ENCODE measurements at regions not wholly inside any gene's neighbourhood (a gene's known extent, or its start where the extent isn't known, plus 50 kb on each side); places are given as distances from the start of the nearest gene placed in this dataset.
"Not testable (repeated sequence)": the region's sequence is repeated elsewhere in the genome, so short reads cannot be mapped to it uniquely, and the experiment has no call there.

DNA sequence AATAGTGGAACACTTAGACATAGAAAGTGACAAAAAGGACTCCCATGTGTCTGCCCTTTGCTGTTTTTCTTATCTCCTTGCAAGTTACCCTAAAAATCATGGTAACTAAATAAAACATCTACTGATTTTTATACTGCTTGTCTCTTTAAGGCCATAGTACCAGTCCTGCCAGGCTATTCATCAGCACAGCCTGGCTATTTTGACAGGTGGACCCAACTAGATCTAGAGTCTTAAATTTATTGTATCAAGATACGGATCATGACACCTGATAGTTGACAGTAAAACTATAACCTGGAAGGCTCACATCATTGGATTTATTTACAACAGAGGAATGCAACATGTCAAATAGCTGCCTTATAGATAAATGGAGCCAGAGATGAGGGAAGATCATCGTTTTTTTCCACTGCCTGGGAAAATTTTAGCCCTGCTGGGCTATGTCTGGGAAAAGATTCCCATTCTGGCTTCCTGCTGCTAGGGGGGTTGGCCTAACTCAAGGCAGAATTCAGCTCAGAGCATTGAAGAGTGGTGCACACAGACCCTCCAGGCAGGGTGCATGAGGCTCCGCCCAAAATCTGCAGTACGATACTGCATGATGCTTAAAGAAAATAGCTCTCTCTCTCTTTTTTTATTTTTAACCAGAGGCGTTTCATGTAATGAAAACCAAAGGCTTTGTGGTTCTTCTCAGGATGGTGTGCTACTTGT lies 292.0 kb upstream of the FZD8 start:
- Histone ChIP-seq H3K27me3 (ENCODE audit: control insufficient read depth in 2 of 2, insufficient read depth in 2 of 2, low read length in 2 of 2) (no peaks in the 10 kb centered on the region), H3K9ac (ENCODE audit: low read depth in 1 of 2, low read length in 2 of 2) (no peak overlapping the region), H3K9me3 (ENCODE audit: control insufficient read depth in 2 of 2, low read length in 2 of 2) (no peaks in the 10 kb centered on the region), H3K4me1 (ENCODE audit: control insufficient read depth in 2 of 2, insufficient read depth in 2 of 2, low read length in 2 of 2) (peaks cover 3% of the 10 kb centered on the region in 2 donors), H3K4me3 (ENCODE audit: low read length in 2 of 2) (no peak overlapping the region), H3K27ac (ENCODE audit: low read depth in 2 of 2, low read length in 2 of 2) (no peak overlapping the region), H3K36me3 (ENCODE audit: control insufficient read depth in 2 of 2, insufficient read depth in 2 of 2, low read length in 2 of 2) (no peaks in the 10 kb centered on the region)

DNA sequence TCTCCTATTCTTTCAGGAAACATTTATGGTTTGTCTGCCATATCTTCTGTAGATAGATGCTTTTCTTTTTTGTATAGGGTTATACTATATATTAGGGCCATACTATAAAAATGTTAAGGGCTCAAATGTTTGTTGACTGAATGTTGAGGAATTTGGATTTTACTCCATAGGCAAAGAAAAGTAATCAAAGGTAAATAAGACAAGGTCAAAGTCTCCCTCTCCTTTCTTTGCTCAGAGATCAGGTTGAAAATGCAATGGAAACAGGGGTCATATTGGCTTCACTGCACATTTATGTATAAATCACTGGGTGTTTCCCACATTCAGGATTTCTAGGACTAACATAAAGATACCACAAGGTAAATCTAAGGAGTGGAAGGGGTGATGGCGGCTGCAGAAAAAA lies 291.4 kb upstream of the FZD8 start:
- Histone ChIP-seq H3K27ac (ENCODE audit: low read depth in 2 of 2, low read length in 2 of 2) (no peak overlapping the region), H3K4me1 (ENCODE audit: control insufficient read depth in 2 of 2, insufficient read depth in 2 of 2, low read length in 2 of 2) (peaks cover 3% of the 10 kb centered on the region in 2 donors), H3K9ac (ENCODE audit: low read depth in 1 of 2, low read length in 2 of 2) (no peak overlapping the region), H3K9me3 (ENCODE audit: control insufficient read depth in 2 of 2, low read length in 2 of 2) (no peaks in the 10 kb centered on the region), H3K36me3 (ENCODE audit: control insufficient read depth in 2 of 2, insufficient read depth in 2 of 2, low read length in 2 of 2) (no peaks in the 10 kb centered on the region), H3K27me3 (ENCODE audit: control insufficient read depth in 2 of 2, insufficient read depth in 2 of 2, low read length in 2 of 2) (no peaks in the 10 kb centered on the region), H3K4me3 (ENCODE audit: low read length in 2 of 2) (no peak overlapping the region)

DNA sequence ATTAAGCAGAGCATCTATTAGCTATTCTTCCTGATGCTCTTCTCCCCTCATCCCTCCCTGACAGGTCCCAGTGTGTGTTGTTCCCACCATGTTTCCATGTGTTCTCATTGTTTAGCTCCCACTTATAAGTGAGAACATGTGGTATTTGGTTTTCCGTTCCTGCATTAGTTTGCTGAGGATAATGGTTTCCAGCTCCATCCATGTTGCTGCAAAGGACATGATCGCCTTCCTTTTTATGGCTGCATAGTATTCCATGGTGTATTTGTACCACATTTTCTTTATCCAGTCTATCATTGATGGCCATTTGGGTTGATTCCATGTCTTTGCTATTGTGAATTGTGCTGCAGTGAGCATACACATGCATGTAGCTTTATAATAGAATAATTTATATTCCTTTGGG lies 287.9 kb upstream of the FZD8 start:
- not testable (repeated sequence) for H3K9ac ChIP-seq (ENCODE audit: low read depth in 1 of 2, low read length in 2 of 2); H3K27me3 ChIP-seq (ENCODE audit: control insufficient read depth in 2 of 2, insufficient read depth in 2 of 2, low read length in 2 of 2); H3K36me3 ChIP-seq (ENCODE audit: control insufficient read depth in 2 of 2, insufficient read depth in 2 of 2, low read length in 2 of 2); H3K27ac ChIP-seq (ENCODE audit: low read depth in 2 of 2, low read length in 2 of 2); H3K4me3 ChIP-seq (ENCODE audit: low read length in 2 of 2); H3K9me3 ChIP-seq (ENCODE audit: control insufficient read depth in 2 of 2, low read length in 2 of 2); H3K4me1 ChIP-seq (ENCODE audit: control insufficient read depth in 2 of 2, insufficient read depth in 2 of 2, low read length in 2 of 2)

DNA sequence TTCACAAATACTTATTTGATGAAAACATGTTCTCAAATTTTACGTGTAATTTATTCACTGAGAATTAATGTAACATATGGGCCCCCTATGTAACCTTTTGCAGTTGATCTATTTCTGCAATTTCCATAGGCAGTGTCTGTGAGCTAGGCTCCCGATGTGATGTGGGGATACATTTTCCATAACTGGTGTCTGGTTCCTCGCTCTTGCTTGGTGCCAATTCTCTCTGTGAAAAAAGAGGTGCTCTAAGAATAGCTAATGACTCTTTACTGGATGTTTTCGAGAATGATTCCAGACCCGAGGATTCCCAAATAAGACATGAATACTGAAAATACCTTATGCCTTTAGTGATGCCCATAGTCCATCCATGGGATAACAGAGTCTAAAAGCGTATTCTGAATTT lies 286.7 kb upstream of the FZD8 start:
- no peak overlapping the region for H3K9ac ChIP-seq (ENCODE audit: low read depth in 1 of 2, low read length in 2 of 2)
- H3K4me3 ChIP-seq (ENCODE audit: low read length in 2 of 2) = no peak overlapping the region
- peaks cover 0 to under 1% of the 10 kb centered on the region in 2 donors for H3K4me1 ChIP-seq (ENCODE audit: control insufficient read depth in 2 of 2, insufficient read depth in 2 of 2, low read length in 2 of 2)
- no peaks in the 10 kb centered on the region for H3K27me3 ChIP-seq (ENCODE audit: control insufficient read depth in 2 of 2, insufficient read depth in 2 of 2, low read length in 2 of 2)
- no peaks in the 10 kb centered on the region for H3K36me3 ChIP-seq (ENCODE audit: control insufficient read depth in 2 of 2, insufficient read depth in 2 of 2, low read length in 2 of 2)
- H3K9me3 ChIP-seq (ENCODE audit: control insufficient read depth in 2 of 2, low read length in 2 of 2) = no peaks in the 10 kb centered on the region
- no peak overlapping the region for H3K27ac ChIP-seq (ENCODE audit: low read depth in 2 of 2, low read length in 2 of 2)

DNA sequence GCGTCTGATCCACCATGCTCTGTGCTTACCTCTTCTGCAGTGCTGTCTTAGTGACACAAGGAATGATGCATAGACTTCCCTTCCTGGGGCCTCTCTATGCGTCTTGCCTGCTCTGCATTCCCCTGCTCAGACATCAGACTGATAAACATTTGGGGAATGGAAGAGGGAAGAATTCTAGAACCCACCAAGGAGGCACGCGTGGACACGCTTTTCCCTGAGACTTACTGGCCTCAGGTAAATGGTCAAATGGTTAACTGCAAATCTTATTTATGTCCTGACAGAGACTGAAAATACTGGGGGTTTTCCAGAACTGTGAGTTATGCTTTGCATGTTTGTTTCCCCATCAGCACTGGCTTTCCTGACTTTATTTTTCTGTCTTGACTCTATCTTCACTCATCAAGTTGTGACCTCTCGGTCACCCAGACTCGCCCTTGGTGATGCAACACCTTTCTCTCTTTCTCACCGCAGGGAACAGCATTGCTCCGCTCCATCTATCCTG lies 285.9 kb upstream of the FZD8 start:
- Histone ChIP-seq H3K36me3 (ENCODE audit: control insufficient read depth in 2 of 2, insufficient read depth in 2 of 2, low read length in 2 of 2) (no peaks in the 10 kb centered on the region), H3K9me3 (ENCODE audit: control insufficient read depth in 2 of 2, low read length in 2 of 2) (no peaks in the 10 kb centered on the region), H3K9ac (ENCODE audit: low read depth in 1 of 2, low read length in 2 of 2) (no peak overlapping the region), H3K4me3 (ENCODE audit: low read length in 2 of 2) (no peak overlapping the region), H3K27me3 (ENCODE audit: control insufficient read depth in 2 of 2, insufficient read depth in 2 of 2, low read length in 2 of 2) (no peaks in the 10 kb centered on the region), H3K27ac (ENCODE audit: low read depth in 2 of 2, low read length in 2 of 2) (no peak overlapping the region), H3K4me1 (ENCODE audit: control insufficient read depth in 2 of 2, insufficient read depth in 2 of 2, low read length in 2 of 2) (no peaks in the 10 kb centered on the region)

DNA sequence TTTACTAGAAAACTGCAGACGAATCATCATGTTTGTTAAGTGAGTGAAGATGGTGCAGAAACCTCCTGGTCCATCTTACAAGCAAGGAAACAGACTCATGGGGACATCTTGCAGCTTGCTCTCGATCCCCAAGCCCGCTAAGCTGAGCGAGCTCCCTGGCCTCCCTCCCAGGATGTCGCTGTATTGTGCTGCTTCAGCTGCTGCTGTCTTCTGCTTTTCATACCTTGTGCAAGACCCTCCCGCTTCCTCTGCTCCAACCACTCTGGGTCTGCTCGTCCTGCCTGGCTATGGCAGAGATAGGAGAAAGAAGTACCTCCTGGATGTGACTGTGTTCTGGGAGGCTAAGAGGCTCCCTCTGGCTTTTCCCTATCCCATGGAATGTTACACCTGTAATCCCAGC lies 285.2 kb upstream of the FZD8 start:
- H3K27me3 ChIP-seq (ENCODE audit: control insufficient read depth in 2 of 2, insufficient read depth in 2 of 2, low read length in 2 of 2) = no peaks in the 10 kb centered on the region
- no peak overlapping the region for H3K27ac ChIP-seq (ENCODE audit: low read depth in 2 of 2, low read length in 2 of 2)
- H3K4me1 ChIP-seq (ENCODE audit: control insufficient read depth in 2 of 2, insufficient read depth in 2 of 2, low read length in 2 of 2) = no peaks in the 10 kb centered on the region
- H3K9ac ChIP-seq (ENCODE audit: low read depth in 1 of 2, low read length in 2 of 2) = no peak overlapping the region
- no peaks in the 10 kb centered on the region for H3K9me3 ChIP-seq (ENCODE audit: control insufficient read depth in 2 of 2, low read length in 2 of 2)
- no peak overlapping the region for H3K4me3 ChIP-seq (ENCODE audit: low read length in 2 of 2)
- no peaks in the 10 kb centered on the region for H3K36me3 ChIP-seq (ENCODE audit: control insufficient read depth in 2 of 2, insufficient read depth in 2 of 2, low read length in 2 of 2)

DNA sequence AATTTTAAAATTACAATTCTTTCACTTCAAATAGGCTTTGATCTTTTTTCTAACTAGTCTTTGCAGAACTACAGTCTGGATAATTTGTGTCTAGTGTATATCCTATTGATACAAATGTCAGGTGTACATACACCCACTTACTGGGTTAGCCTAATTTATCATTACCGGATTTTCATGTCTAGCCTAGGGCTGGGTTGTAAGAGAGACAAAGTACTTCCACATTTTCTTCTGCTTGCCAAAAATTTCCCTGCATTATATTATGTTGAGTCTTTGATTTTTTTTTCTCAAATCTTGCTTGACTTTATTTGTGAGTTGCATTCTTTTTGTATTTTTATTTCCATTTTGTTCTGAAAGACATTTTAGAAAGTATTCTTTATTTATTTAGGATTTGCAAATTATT lies 284.8 kb upstream of the FZD8 start:
- H3K4me3 ChIP-seq (ENCODE audit: low read length in 2 of 2) = no peak overlapping the region
- no peak overlapping the region for H3K27ac ChIP-seq (ENCODE audit: low read depth in 2 of 2, low read length in 2 of 2)
- H3K27me3 ChIP-seq (ENCODE audit: control insufficient read depth in 2 of 2, insufficient read depth in 2 of 2, low read length in 2 of 2) = no peaks in the 10 kb centered on the region
- H3K36me3 ChIP-seq (ENCODE audit: control insufficient read depth in 2 of 2, insufficient read depth in 2 of 2, low read length in 2 of 2) = no peaks in the 10 kb centered on the region
- no peaks in the 10 kb centered on the region for H3K4me1 ChIP-seq (ENCODE audit: control insufficient read depth in 2 of 2, insufficient read depth in 2 of 2, low read length in 2 of 2)
- no peak overlapping the region for H3K9ac ChIP-seq (ENCODE audit: low read depth in 1 of 2, low read length in 2 of 2)
- no peaks in the 10 kb centered on the region for H3K9me3 ChIP-seq (ENCODE audit: control insufficient read depth in 2 of 2, low read length in 2 of 2)

DNA sequence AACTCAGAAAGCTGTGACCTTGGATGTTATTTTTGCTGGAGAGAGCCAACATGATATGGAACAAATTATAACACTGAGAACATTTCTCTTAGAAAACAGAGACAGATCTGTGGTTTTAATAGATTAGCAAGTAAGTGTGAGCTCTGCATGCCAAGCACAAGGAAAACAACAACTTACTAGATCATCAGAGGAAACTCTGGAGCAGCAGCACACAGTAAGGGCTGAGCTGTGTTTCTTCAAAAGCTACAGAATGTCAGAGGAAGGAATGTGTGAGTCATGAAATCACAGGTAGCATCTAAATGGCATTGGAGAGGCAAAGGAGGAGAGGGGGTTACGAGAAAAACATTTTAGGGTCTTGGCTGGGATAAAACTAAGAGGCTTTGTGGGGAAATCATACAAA lies 283.4 kb upstream of the FZD8 start:
- H3K36me3 ChIP-seq (ENCODE audit: control insufficient read depth in 2 of 2, insufficient read depth in 2 of 2, low read length in 2 of 2) = no peaks in the 10 kb centered on the region
- H3K27me3 ChIP-seq (ENCODE audit: control insufficient read depth in 2 of 2, insufficient read depth in 2 of 2, low read length in 2 of 2) = no peaks in the 10 kb centered on the region
- H3K9ac ChIP-seq (ENCODE audit: low read depth in 1 of 2, low read length in 2 of 2) = no peak overlapping the region
- H3K27ac ChIP-seq (ENCODE audit: low read depth in 2 of 2, low read length in 2 of 2) = no peak overlapping the region
- H3K4me3 ChIP-seq (ENCODE audit: low read length in 2 of 2) = no peak overlapping the region
- H3K9me3 ChIP-seq (ENCODE audit: control insufficient read depth in 2 of 2, low read length in 2 of 2) = no peaks in the 10 kb centered on the region
- H3K4me1 ChIP-seq (ENCODE audit: control insufficient read depth in 2 of 2, insufficient read depth in 2 of 2, low read length in 2 of 2) = no peaks in the 10 kb centered on the region

DNA sequence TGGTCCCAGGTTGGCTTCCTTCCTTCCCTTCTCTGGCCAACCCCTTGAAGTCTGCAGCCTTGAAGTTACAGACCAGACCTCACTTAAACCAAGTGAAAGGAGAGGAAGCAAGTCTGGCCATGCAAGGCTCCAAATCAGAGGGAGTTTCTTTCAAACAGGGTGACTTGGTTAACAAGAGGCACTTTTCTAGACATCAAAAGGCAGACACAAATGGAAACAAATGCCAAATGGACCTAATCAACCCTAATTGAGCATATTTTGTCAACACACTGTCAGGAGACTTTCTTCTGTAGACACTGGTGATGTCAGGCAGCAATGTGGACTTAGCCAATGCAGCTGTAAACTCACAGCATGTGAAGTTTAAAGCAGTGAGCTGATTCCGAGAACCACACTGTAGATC lies 282.7 kb upstream of the FZD8 start:
- no peak overlapping the region for H3K9ac ChIP-seq (ENCODE audit: low read depth in 1 of 2, low read length in 2 of 2)
- no peaks in the 10 kb centered on the region for H3K27me3 ChIP-seq (ENCODE audit: control insufficient read depth in 2 of 2, insufficient read depth in 2 of 2, low read length in 2 of 2)
- no peak overlapping the region for H3K4me3 ChIP-seq (ENCODE audit: low read length in 2 of 2)
- H3K4me1 ChIP-seq (ENCODE audit: control insufficient read depth in 2 of 2, insufficient read depth in 2 of 2, low read length in 2 of 2) = no peaks in the 10 kb centered on the region
- H3K27ac ChIP-seq (ENCODE audit: low read depth in 2 of 2, low read length in 2 of 2) = no peak overlapping the region
- H3K9me3 ChIP-seq (ENCODE audit: control insufficient read depth in 2 of 2, low read length in 2 of 2) = no peaks in the 10 kb centered on the region
- H3K36me3 ChIP-seq (ENCODE audit: control insufficient read depth in 2 of 2, insufficient read depth in 2 of 2, low read length in 2 of 2) = no peaks in the 10 kb centered on the region

DNA sequence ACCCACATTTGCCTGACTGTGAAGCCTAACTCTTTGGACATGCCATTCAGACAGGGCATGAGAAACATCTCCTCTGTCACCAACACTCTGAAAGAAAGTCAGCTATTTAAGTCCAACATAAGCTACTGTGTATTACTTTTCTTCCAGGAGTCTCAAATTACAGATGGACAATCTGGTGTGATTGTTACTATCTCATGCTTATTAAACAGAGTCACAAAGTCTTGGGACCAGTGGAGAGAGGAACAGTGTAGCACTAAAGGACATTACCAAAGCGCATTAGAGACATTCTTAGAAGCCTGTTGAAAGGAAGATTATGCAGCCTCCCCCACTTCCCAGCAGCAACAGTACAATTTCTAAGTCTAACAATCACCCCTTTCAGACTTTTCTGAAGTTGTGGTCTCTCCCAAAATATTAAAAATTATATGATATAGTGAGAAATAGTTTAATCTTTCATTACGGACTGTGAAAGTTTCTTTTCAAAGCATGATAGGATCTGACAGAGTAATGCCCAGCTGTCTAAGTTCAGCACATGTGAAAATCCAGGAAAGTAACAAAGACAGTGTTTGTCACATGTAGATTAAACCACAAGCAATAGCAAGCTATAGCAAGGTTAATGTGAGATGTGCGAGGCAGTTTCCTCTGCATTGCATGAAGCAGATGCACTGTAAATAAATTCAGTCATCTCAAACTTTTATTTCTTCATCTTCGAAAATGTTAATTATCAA lies 280.9 kb upstream of the FZD8 start:
- Histone ChIP-seq H3K27me3 (ENCODE audit: control insufficient read depth in 2 of 2, insufficient read depth in 2 of 2, low read length in 2 of 2) (no peaks in the 10 kb centered on the region), H3K27ac (ENCODE audit: low read depth in 2 of 2, low read length in 2 of 2) (no peak overlapping the region), H3K9me3 (ENCODE audit: control insufficient read depth in 2 of 2, low read length in 2 of 2) (no peaks in the 10 kb centered on the region), H3K4me1 (ENCODE audit: control insufficient read depth in 2 of 2, insufficient read depth in 2 of 2, low read length in 2 of 2) (no peaks in the 10 kb centered on the region), H3K4me3 (ENCODE audit: low read length in 2 of 2) (no peak overlapping the region), H3K36me3 (ENCODE audit: control insufficient read depth in 2 of 2, insufficient read depth in 2 of 2, low read length in 2 of 2) (no peaks in the 10 kb centered on the region), H3K9ac (ENCODE audit: low read depth in 1 of 2, low read length in 2 of 2) (no peak overlapping the region)
